SK-N-SH (cell line): ENCODE measurements at regions not wholly inside any gene's neighbourhood (a gene's known extent, or its start where the extent isn't known, plus 50 kb on each side); places are given as distances from the start of the nearest gene placed in this dataset.

Experiments used
- EP300 ChIP-seq, 2 experiments: IDR thresholded peaks; 2 replicates each; pipeline versions ENCODE4 v1.4.0 to v1.6.1; 2012; ENCODE audit warnings: borderline replicate concordance in 1 of 2, low read depth in 1 of 2, low read length in 1 of 2
- POLR2AphosphoS5 ChIP-seq: IDR thresholded peaks from 2 replicates; pipeline ENCODE4 v1.6.1; 2012; ENCODE audit warnings: low read depth, low read length
- TAF1 ChIP-seq: IDR thresholded peaks from 2 replicates; pipeline ENCODE4 v1.6.1; 2012; ENCODE audit warnings: low read depth, mild to moderate bottlenecking, low read length, moderate library complexity, borderline replicate concordance
- TF ChIP-seq, protein P1 (sequence below): fragments of 200-600 bp; sonication (generic); IDR thresholded peaks from 2 replicates; pipeline ENCODE4 v1.6.1; 2017; ENCODE audit warnings: antibody characterized with exemption, mild to moderate bottlenecking, moderate library complexity

GRCh38 chr5:166834246-166834645 lies 1457.2 kb upstream of the WWC1 start:
- TF ChIP-seq TAF1 (no peak), POLR2AphosphoS5 (no peak), EP300 (IDR thresholded peaks at IDR 0.05; ENCODE audit: borderline replicate concordance in 1 of 2, low read depth in 1 of 2, low read length in 1 of 2) (no peak)
- TF ChIP-seq, protein P1, sequence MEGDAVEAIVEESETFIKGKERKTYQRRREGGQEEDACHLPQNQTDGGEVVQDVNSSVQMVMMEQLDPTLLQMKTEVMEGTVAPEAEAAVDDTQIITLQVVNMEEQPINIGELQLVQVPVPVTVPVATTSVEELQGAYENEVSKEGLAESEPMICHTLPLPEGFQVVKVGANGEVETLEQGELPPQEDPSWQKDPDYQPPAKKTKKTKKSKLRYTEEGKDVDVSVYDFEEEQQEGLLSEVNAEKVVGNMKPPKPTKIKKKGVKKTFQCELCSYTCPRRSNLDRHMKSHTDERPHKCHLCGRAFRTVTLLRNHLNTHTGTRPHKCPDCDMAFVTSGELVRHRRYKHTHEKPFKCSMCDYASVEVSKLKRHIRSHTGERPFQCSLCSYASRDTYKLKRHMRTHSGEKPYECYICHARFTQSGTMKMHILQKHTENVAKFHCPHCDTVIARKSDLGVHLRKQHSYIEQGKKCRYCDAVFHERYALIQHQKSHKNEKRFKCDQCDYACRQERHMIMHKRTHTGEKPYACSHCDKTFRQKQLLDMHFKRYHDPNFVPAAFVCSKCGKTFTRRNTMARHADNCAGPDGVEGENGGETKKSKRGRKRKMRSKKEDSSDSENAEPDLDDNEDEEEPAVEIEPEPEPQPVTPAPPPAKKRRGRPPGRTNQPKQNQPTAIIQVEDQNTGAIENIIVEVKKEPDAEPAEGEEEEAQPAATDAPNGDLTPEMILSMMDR, result no peak
